ENCODE measurements at regions not wholly inside any gene's neighbourhood (a gene's known extent, or its start where the extent isn't known, plus 50 kb on each side); places are given as distances from the start of the nearest gene placed in this dataset.

- ATAC-seq (no peak), DNase-seq (no peak)
- TF ChIP-seq CTCF (IDR thresholded peaks at IDR 0.05): no peak
- Histone ChIP-seq H3K9me3 (no peaks in the 10 kb centered on the region), H3K36me3 (ENCODE audit: low read depth) (no peaks in the 10 kb centered on the region), H3K4me3 (no peak overlapping the region), H3K4me1 (ENCODE audit: low read depth) (no peaks in the 10 kb centered on the region)
- intact Hi-C loops (cut with DNase I, micrococcal nuclease): no loop called here
Observed at GRCh38 chr19:30865511-30865910, 483.7 kb downstream of the TSHZ3 start.

- DNase-seq (no peak), ATAC-seq (no peak)
- no peaks in the 10 kb centered on the region for H3K9me3 ChIP-seq
- H3K36me3 ChIP-seq (ENCODE audit: low read depth): no peaks in the 10 kb centered on the region
- intact Hi-C loops (cut with DNase I, micrococcal nuclease): no loop called here
- no peaks in the 10 kb centered on the region for H3K4me1 ChIP-seq (ENCODE audit: low read depth)
- no peak for TF ChIP-seq CTCF (IDR thresholded peaks at IDR 0.05)
- H3K4me3 ChIP-seq: no peak overlapping the region
Observed at GRCh38 chr19:30864391-30865215, 484.6 kb downstream of the TSHZ3 start.

GRCh38 chr19:30862876-30863275, 486.4 kb downstream of the TSHZ3 start:
- no peaks in the 10 kb centered on the region for H3K9me3 ChIP-seq
- no peaks in the 10 kb centered on the region for H3K36me3 ChIP-seq (ENCODE audit: low read depth)
- DNase-seq: no peak
- intact Hi-C loops (cut with DNase I, micrococcal nuclease): no loop called here
- H3K4me3 ChIP-seq: no peak overlapping the region
- no peak for TF ChIP-seq CTCF (IDR thresholded peaks at IDR 0.05)
- H3K4me1 ChIP-seq (ENCODE audit: low read depth): no peaks in the 10 kb centered on the region
- ATAC-seq: no peak

- ATAC-seq (no peak), DNase-seq (no peak)
- intact Hi-C loops (cut with DNase I, micrococcal nuclease): no loop called here
Observed at GRCh38 chr19:30861919-30862318, 487.3 kb downstream of the TSHZ3 start.

GRCh38 chr19:30857966-30858490, 485.8 kb downstream of the ZNF536 start:
- H3K9me3 ChIP-seq: no peaks in the 10 kb centered on the region
- no peak overlapping the region for H3K4me3 ChIP-seq
- no peaks in the 10 kb centered on the region for H3K36me3 ChIP-seq (ENCODE audit: low read depth)
- ATAC-seq (no peak), DNase-seq (no peak)
- TF ChIP-seq CTCF (IDR thresholded peaks at IDR 0.05): no peak
- no peaks in the 10 kb centered on the region for H3K4me1 ChIP-seq (ENCODE audit: low read depth)
- intact Hi-C loops (cut with DNase I, micrococcal nuclease): no loop called here

More at GRCh38 chr19:30861919-30862318, 487.3 kb downstream of the TSHZ3 start:
- no peaks in the 10 kb centered on the region for H3K9me3 ChIP-seq
- no peak overlapping the region for H3K4me3 ChIP-seq
- no peaks in the 10 kb centered on the region for H3K36me3 ChIP-seq (ENCODE audit: low read depth)
- H3K4me1 ChIP-seq (ENCODE audit: low read depth): no peaks in the 10 kb centered on the region
- TF ChIP-seq CTCF (IDR thresholded peaks at IDR 0.05): no peak
